Immature natural killer cell (primary cell): ENCODE measurements at regions not wholly inside any gene's neighbourhood (a gene's known extent, or its start where the extent isn't known, plus 50 kb on each side); places are given as distances from the start of the nearest gene placed in this dataset.
"Not testable (repeated sequence)": the region's sequence is repeated elsewhere in the genome, so short reads cannot be mapped to it uniquely, and the experiment has no call there.

Experiments used
- DNase-seq, 3 donors: peaks; one replicate each; pipeline ENCODE4 v3.0.0; 2022; ENCODE audit warnings: mixed read lengths in 1 of 3
- H3K27ac Mint-ChIP-seq, 6 donors: one replicate each; pipeline ENCODE4 v1.8.0; 2020; ENCODE audit warnings: mixed read lengths in 6 of 6, mild to moderate bottlenecking in 5 of 6, inconsistent platforms in 4 of 6, moderate library complexity in 3 of 6
- H3K27me3 Mint-ChIP-seq, 3 donors: one replicate each; pipeline ENCODE4 v1.8.0; 2020 to 2021; ENCODE audit warnings: low read depth in 3 of 3, mild to moderate bottlenecking in 3 of 3, mixed read lengths in 3 of 3, moderate library complexity in 3 of 3, inconsistent platforms in 1 of 3
- H3K36me3 Mint-ChIP-seq, 3 donors: one replicate each; pipeline ENCODE4 v1.8.0; 2020; ENCODE audit warnings: mixed read lengths in 3 of 3, inconsistent platforms in 2 of 3, mild to moderate bottlenecking in 2 of 3
- H3K4me1 Mint-ChIP-seq, 2 donors: one replicate each; pipeline ENCODE4 v1.8.0; 2020; ENCODE audit warnings: inconsistent platforms in 2 of 2, mild to moderate bottlenecking in 2 of 2, mixed read lengths in 2 of 2, moderate library complexity in 1 of 2
- H3K4me3 Mint-ChIP-seq, 5 donors: one replicate each; pipeline ENCODE4 v1.8.0; 2020; ENCODE audit warnings: mild to moderate bottlenecking in 5 of 5, mixed read lengths in 5 of 5, inconsistent platforms in 3 of 5, moderate library complexity in 3 of 5
- H3K9me3 Mint-ChIP-seq, 6 donors: one replicate each; pipeline ENCODE4 v1.8.0; 2020; ENCODE audit warnings: mild to moderate bottlenecking in 6 of 6, mixed read lengths in 6 of 6, inconsistent platforms in 4 of 6, moderate library complexity in 3 of 6

- H3K4me3 Mint-ChIP-seq, result no peak overlapping the region
These were observed 109.2 kb downstream of the BASP1 start for GRCh38 chr5:17326600-17327037.

GRCh38 chr5:17327048-17327625 is 109.7 kb downstream of the BASP1 start:
- Mint-ChIP-seq H3K27ac (no peak overlapping the region), H3K4me1 (no peaks in the 10 kb centered on the region), H3K9me3 (peaks cover 6 to 38% (median 16%) of the 10 kb centered on the region in 6 donors), H3K36me3 (peaks cover 0 to 4% (median 3%) of the 10 kb centered on the region in 3 donors), H3K27me3 (peaks cover 1 to 2% (median 2%) of the 10 kb centered on the region in 3 donors), H3K4me3 (no peak overlapping the region)
- no peak for DNase-seq

More at GRCh38 chr5:17326600-17327037, 109.2 kb downstream of the BASP1 start:
- no peaks in the 10 kb centered on the region for H3K4me1 Mint-ChIP-seq
- no peak overlapping the region for H3K27ac Mint-ChIP-seq
- peaks cover 0 to 3% (median 3%) of the 10 kb centered on the region in 3 donors for H3K36me3 Mint-ChIP-seq
- DNase-seq, result no peak
- H3K9me3 Mint-ChIP-seq, result peaks cover 4 to 35% (median 15%) of the 10 kb centered on the region in 6 donors
- peaks cover 0 to 2% (median 2%) of the 10 kb centered on the region in 3 donors for H3K27me3 Mint-ChIP-seq

- DNase-seq, result no peak
- Mint-ChIP-seq H3K4me1 (no peaks in the 10 kb centered on the region), H3K4me3 (no peak overlapping the region), H3K9me3 (peaks cover 12 to 33% (median 17%) of the 10 kb centered on the region in 6 donors), H3K27me3 (peaks cover 0 to 2% (median 2%) of the 10 kb centered on the region in 3 donors), H3K27ac (no peak overlapping the region), H3K36me3 (peaks cover 0 to 4% (median 0%) of the 10 kb centered on the region in 3 donors)
These were observed 112.1 kb downstream of the BASP1 start for GRCh38 chr5:17329571-17329970.

GRCh38 chr5:17330386-17330785 is 113.0 kb downstream of the BASP1 start:
- DNase-seq, result no peak
- H3K4me1 Mint-ChIP-seq, result no peaks in the 10 kb centered on the region
- peaks cover 0 to 2% (median 2%) of the 10 kb centered on the region in 3 donors for H3K27me3 Mint-ChIP-seq
- peaks cover 0 to 4% (median 0%) of the 10 kb centered on the region in 3 donors for H3K36me3 Mint-ChIP-seq
- H3K9me3 Mint-ChIP-seq, result peaks cover 13 to 30% (median 17%) of the 10 kb centered on the region in 6 donors
- no peak overlapping the region for H3K27ac Mint-ChIP-seq
- H3K4me3 Mint-ChIP-seq, result no peak overlapping the region

GRCh38 chr5:17331651-17332050 is 114.2 kb downstream of the BASP1 start:
- peaks cover 0 to 2% (median 2%) of the 10 kb centered on the region in 3 donors for H3K27me3 Mint-ChIP-seq
- H3K27ac Mint-ChIP-seq, result no peak overlapping the region
- no peak overlapping the region for H3K4me3 Mint-ChIP-seq
- no peak for DNase-seq
- H3K4me1 Mint-ChIP-seq, result no peaks in the 10 kb centered on the region
- peaks cover 8 to 22% (median 17%) of the 10 kb centered on the region in 6 donors for H3K9me3 Mint-ChIP-seq
- peaks cover 0 to 4% (median 0%) of the 10 kb centered on the region in 3 donors for H3K36me3 Mint-ChIP-seq

- Mint-ChIP-seq H3K9me3 (peaks cover 8 to 25% (median 20%) of the 10 kb centered on the region in 6 donors), H3K4me1 (no peaks in the 10 kb centered on the region), H3K4me3 (no peak overlapping the region), H3K27me3 (peaks cover 0 to 2% (median 2%) of the 10 kb centered on the region in 3 donors), H3K27ac (no peak overlapping the region), H3K36me3 (peaks cover 0 to 4% (median 0%) of the 10 kb centered on the region in 3 donors)
- DNase-seq, result no peak
These were observed 116.3 kb downstream of the BASP1 start for GRCh38 chr5:17333755-17334154.

GRCh38 chr5:17336054-17336453 is 118.6 kb downstream of the BASP1 start:
- H3K9me3 Mint-ChIP-seq, result peaks cover 8 to 38% (median 23%) of the 10 kb centered on the region in 6 donors
- no peak for DNase-seq
- H3K27me3 Mint-ChIP-seq, result peaks cover 0 to 2% (median 0%) of the 10 kb centered on the region in 3 donors
- H3K4me3 Mint-ChIP-seq, result no peak overlapping the region
- H3K36me3 Mint-ChIP-seq, result peaks cover 0 to 4% (median 0%) of the 10 kb centered on the region in 3 donors
- no peak overlapping the region for H3K27ac Mint-ChIP-seq
- no peaks in the 10 kb centered on the region for H3K4me1 Mint-ChIP-seq

GRCh38 chr5:17336723-17337122 is 119.3 kb downstream of the BASP1 start:
- Mint-ChIP-seq H3K27ac (peak overlapping the region in 1 of 6 donors; percentile 22), H3K9me3 (peaks cover 9 to 37% (median 21%) of the 10 kb centered on the region in 6 donors)
- H3K27me3 Mint-ChIP-seq, H3K36me3 Mint-ChIP-seq, H3K4me3 Mint-ChIP-seq, DNase-seq, H3K4me1 Mint-ChIP-seq: not testable (repeated sequence)

GRCh38 chr5:17339841-17340240 is 122.4 kb downstream of the BASP1 start:
- Mint-ChIP-seq H3K27me3 (no peaks in the 10 kb centered on the region), H3K36me3 (no peaks in the 10 kb centered on the region), H3K27ac (no peak overlapping the region), H3K4me3 (no peak overlapping the region), H3K4me1 (no peaks in the 10 kb centered on the region), H3K9me3 (peaks cover 6 to 32% (median 23%) of the 10 kb centered on the region in 6 donors)
- DNase-seq, result no peak

GRCh38 chr5:17340379-17340778 is 122.9 kb downstream of the BASP1 start:
- no peak overlapping the region for H3K27ac Mint-ChIP-seq
- peaks cover 6 to 37% (median 24%) of the 10 kb centered on the region in 6 donors for H3K9me3 Mint-ChIP-seq
- H3K36me3 Mint-ChIP-seq, result no peaks in the 10 kb centered on the region
- no peak overlapping the region for H3K4me3 Mint-ChIP-seq
- H3K27me3 Mint-ChIP-seq, result no peaks in the 10 kb centered on the region
- DNase-seq, result no peak
- no peaks in the 10 kb centered on the region for H3K4me1 Mint-ChIP-seq

GRCh38 chr5:17340819-17341218 is 123.4 kb downstream of the BASP1 start:
- no peaks in the 10 kb centered on the region for H3K4me1 Mint-ChIP-seq
- no peak for DNase-seq
- no peaks in the 10 kb centered on the region for H3K27me3 Mint-ChIP-seq
- H3K9me3 Mint-ChIP-seq, result peaks cover 4 to 41% (median 26%) of the 10 kb centered on the region in 6 donors
- H3K36me3 Mint-ChIP-seq, result no peaks in the 10 kb centered on the region
- no peak overlapping the region for H3K4me3 Mint-ChIP-seq
- H3K27ac Mint-ChIP-seq, result no peak overlapping the region

- Mint-ChIP-seq H3K4me1 (no peaks in the 10 kb centered on the region), H3K9me3 (peaks cover 9 to 49% (median 27%) of the 10 kb centered on the region in 6 donors), H3K27ac (no peak overlapping the region), H3K27me3 (no peaks in the 10 kb centered on the region), H3K36me3 (no peaks in the 10 kb centered on the region), H3K4me3 (no peak overlapping the region)
- no peak for DNase-seq
These were observed 126.2 kb downstream of the BASP1 start for GRCh38 chr5:17343675-17344074.

- no peaks in the 10 kb centered on the region for H3K4me1 Mint-ChIP-seq
- H3K27ac Mint-ChIP-seq, result no peak overlapping the region
- no peak overlapping the region for H3K4me3 Mint-ChIP-seq
- no peaks in the 10 kb centered on the region for H3K27me3 Mint-ChIP-seq
- peaks cover 4 to 38% (median 25%) of the 10 kb centered on the region in 6 donors for H3K9me3 Mint-ChIP-seq
- H3K36me3 Mint-ChIP-seq, result peaks cover 0 to 2% (median 0%) of the 10 kb centered on the region in 3 donors
- no peak for DNase-seq
These were observed 129.4 kb downstream of the BASP1 start for GRCh38 chr5:17346811-17347210.

- Mint-ChIP-seq H3K36me3 (peaks cover 0 to 4% (median 0%) of the 10 kb centered on the region in 3 donors), H3K27me3 (peaks cover 0 to 1% (median 0%) of the 10 kb centered on the region in 3 donors), H3K4me3 (no peak overlapping the region), H3K4me1 (no peaks in the 10 kb centered on the region), H3K9me3 (peaks cover 0 to 20% (median 14%) of the 10 kb centered on the region in 6 donors), H3K27ac (no peak overlapping the region)
- DNase-seq, result no peak
These were observed 134.8 kb downstream of the BASP1 start for GRCh38 chr5:17352223-17352622.
